GM21619 (cell line): ENCODE measurements at regions not wholly inside any gene's neighbourhood (a gene's known extent, or its start where the extent isn't known, plus 50 kb on each side); places are given as distances from the start of the nearest gene placed in this dataset.

Experiments
- ATAC-seq: cut with Tn5 transposase; IDR thresholded peaks from one replicate; pipeline ENCODE4 v1.9.1; 2021; ENCODE audit not compliant: unreplicated experiment

DNA sequence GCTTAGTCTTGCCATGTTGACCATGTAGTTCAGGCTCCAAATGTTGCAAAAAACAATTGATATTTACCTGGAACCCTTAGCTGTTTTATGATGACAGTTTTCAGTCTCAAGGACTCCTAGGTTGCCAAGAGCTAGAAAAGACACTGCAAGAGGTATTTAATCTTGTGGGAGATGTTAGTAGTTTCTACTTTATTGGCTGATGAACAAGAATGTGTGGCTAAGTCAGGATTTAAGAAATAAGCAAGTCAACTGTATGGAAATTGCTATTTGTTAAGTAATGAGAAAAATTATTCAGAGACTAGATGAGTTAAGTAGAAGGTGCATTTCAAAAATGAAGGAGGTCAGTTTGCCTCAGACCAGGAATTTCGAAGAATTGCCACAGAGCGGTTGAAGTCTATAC is 639.7 kb upstream of the USP24 start:
- no peak for ATAC-seq

DNA sequence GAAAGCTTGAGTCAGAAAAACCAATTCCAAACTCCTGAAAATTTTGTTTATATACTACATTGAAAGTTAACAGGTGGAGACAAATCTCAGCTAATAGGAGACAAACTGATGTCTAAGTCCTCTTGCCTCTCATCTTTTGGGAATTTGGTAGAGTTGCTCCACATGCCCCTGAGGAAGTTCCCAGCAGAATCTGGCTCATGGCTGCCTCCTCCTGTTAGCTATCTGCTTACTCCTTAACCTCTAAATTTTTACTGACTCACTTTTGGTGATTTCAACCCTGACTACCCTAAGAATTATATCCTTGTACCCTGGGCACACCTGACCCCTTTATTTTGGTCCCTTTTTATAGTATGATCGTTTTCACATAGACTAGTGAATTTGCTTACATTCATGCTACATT is 633.7 kb upstream of the USP24 start:
- no peak for ATAC-seq

DNA sequence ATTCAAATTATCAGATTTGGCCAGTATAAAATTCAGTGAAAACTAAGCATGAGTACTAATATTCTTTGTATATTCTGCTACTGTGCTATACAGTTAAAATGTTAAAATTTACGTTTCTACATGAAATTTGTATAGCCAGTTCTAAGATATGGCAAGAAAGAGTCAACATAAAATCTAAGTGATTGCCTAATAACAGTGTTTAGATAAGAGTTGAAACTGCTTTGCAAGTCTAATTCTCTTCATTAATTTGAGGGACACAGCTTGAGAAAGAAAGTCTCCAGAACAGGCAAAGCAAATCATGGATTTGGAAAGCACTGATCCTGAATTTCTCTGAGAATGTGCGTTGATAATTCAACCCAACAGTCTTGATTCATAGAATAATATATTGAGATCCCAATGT is 630.9 kb upstream of the USP24 start:
- ATAC-seq: no peak

DNA sequence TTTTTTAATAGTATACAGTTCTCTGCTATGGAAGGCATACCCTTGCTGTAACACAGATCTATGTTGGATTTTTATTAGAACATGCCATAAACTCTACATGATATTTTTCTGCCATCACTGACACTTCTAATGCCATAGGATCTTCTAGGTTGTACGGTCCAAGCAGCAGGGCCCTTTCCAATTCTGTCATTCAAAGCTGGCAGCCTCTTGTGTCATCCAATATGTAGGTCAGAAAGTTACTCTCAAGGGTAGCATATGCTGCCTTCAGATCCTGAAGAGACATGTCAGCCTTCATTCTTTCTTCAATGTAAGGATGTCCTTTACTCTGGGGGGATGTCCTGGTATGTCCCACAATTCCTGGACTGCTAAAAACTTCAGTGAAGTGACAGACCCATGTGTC is 629.2 kb upstream of the USP24 start:
- ATAC-seq: no peak

DNA sequence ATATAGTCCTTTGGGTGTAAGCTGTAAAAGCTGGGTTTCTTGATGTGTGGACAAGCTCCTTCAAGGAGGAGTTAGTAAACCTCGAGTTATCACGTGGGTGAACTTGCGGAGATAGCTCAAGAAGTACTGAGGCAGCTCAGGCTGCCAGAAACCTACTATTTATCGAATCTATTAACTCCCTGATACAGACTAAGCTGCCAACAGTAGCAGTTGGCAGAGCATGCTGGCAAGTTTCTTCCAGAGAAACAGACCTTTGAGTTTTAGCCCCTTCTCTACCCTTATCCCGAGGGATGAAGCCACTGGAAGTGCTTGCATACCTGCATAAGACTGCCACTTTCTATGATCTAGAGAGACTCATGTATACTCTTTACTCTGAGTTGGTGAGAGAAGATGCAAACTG is 624.5 kb upstream of the USP24 start:
- ATAC-seq: no peak

DNA sequence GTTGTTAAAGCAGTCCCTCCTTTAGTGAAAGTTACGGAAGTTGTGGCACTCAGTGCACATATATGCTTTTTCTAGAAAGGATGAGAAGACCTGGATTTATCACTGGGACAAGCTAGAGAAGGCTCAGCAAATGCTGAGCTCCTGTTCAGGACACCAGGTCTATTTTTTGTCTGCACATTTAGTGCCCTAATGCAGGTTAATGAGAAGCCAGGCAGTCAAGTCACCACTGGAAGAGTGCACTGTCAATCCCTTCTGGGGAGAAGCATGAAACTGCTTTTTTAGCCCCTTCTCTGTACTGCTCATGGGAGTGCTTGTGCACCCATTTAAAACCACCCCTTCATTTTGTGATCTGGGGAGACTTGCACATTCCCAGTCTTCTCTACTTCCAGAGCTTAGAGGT is 624.1 kb upstream of the USP24 start:
- no peak for ATAC-seq

DNA sequence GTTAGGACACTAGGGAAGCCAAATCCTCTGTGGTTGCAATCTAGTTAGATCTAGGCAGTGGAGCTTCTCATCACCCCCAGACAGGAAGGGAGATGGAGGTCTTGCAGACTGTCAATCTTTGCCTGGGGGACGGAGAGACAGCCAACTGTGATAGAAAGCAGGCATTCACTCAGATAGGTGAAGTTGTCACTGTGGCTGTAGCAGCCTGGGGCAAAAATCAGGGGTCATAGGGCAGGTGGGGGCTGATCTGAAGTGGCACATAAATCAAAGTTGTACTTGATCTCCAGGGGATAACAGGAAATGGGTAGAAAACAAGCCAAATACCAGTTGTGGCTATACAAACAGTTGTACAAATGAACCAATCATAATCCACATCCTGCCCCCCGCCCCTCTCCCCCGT is 620.9 kb upstream of the USP24 start:
- no peak for ATAC-seq

DNA sequence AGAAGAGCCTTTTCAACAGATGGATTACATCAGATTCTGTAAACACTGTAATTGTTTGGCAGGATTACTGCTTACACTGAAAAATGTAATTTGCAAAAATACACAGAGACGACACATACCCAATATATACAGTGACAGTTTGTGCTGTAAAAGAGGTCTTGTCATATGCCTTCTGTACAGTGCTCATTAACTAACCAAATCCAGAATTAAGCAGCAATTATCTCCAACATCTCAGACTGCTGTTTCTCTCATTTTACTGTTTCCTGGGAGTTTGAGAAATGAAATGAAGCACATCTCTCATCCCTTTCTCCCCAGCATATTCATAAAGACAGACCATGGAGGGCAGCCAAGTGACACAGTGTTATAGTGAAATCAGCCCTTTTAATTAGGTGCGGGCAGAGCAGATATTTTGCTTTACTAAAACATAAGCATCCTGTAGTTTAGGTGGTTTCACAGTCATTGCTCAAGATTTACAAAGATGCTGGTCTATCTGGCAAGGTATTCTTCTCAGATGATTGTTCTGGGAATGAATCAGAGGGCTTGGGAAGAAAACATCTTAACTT is 618.4 kb upstream of the USP24 start:
- ATAC-seq: no peak

DNA sequence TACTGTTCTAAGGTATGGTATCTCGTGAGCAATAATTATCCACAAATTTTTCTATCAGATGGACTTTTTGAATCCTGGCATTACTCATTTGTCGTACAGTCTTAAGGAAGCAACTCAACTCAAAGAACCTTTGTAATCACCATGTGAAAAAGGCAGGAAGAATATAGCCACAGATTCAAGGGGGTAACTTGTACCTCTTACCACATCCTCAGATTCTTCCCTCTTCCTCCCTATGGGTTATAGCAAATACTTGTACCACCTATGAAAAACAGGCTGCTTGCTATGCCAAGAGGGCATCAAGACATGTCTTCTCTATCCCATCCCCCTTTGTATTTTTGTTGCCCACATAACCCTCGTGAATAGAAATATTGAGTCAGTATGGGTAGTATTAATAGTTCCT is 616.6 kb upstream of the USP24 start:
- ATAC-seq: no peak

DNA sequence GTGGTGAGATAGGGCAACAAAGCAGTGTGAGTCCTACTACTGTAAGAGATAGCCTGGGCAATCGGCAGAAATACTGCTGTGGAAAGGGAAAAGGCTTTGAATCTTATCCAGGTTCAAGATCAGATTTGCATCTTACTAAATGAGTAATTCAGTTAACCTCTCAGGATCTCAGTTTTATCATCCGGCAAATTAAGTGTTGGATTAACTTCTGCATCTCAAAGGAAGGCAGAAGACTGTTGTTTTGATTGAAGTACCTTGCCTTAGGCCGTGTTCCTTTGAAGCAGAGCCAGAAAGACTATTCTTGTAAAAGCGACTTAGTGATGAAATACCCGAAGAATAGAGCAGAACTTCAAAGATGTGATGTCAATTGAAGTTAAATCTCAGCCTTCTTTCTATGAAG is 612.9 kb upstream of the USP24 start:
- ATAC-seq: no peak

DNA sequence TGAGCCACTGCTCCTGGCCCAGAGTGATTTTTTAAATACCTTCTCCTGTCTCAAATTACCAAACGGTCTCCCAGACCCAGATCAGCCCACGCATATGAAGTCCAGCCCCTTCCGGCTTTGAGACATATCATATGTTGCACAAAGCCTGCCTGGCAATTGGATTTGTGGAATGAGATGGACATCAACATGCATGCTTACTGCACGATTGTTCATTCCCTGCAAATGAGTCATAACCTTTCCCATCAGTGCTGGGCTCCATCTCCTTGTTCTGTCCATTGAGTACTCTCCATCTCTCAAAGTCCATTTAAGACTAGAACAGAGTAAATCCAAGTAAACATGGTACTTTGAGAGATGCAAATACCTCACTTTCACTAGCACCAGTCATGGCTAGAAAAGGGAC is 612.2 kb upstream of the USP24 start:
- no peak for ATAC-seq

DNA sequence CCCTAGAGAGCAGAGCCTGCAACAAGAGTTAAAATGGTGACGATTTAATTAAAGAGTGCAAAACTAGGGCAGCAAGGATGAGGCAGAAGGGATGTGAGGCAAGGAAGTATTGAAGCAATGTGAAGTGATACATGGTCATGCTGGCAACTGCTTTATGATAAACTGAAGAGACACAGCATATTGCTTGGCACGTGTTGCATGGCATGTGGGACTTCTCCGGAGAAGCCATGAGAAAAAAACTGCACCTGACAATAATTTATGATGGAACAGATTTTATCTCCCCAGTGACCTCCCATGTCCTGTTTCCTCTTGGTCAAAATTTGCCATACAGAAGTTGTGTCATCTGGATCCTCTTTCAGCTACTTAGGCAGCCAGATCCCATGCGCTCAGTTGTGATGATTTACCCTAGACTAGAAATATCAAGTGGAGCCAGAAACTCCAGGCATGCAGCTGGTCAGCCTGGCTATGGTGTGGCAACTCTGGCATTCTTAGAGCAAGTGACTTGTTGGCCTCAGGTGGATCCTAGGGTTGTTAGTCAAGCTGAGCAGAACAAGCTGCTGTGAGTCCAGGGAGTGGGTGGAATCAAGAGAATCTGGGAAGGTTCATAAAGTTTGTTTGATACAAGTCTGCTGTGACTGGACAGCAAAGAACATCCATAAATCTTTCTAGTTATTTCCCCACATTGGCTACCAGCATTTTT is 611.4 kb upstream of the USP24 start:
- no peak for ATAC-seq

DNA sequence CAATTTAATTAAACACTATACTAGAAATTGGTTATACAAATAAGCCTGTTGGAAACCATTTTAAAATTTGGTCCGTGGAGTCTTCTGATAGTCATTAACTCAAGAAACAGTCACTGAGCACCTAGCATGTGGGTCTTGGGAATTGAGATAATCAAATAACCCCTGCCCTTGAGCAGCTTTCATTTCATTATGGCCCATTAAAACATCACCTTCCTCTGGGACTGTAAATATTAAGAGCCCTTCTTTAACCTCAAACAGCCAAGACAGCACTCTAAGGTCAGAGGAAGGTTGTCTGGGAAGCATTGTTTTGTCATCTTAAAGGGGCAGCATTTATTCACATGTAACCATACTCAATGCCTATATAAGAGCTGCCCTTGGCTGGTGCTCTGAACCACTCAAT is 610.3 kb upstream of the USP24 start:
- ATAC-seq: no peak

DNA sequence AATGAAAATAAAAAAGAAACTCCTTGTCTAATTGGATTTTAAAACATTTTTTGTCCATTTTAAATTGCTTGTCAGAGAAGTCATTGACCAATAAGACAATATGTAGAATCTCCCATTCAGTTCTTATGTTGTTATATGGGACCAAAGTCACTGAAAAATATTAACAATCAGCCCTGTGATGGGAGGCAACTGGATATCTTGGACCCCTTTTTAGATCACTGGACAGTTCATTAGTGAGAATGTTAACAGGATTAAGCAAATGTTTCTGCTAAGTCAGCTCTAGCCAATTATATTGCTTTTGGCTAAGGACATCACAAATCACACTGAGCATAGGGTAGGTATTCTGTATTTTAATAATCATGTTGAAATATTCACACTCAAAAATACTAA is 609.1 kb upstream of the USP24 start:
- ATAC-seq: no peak

DNA sequence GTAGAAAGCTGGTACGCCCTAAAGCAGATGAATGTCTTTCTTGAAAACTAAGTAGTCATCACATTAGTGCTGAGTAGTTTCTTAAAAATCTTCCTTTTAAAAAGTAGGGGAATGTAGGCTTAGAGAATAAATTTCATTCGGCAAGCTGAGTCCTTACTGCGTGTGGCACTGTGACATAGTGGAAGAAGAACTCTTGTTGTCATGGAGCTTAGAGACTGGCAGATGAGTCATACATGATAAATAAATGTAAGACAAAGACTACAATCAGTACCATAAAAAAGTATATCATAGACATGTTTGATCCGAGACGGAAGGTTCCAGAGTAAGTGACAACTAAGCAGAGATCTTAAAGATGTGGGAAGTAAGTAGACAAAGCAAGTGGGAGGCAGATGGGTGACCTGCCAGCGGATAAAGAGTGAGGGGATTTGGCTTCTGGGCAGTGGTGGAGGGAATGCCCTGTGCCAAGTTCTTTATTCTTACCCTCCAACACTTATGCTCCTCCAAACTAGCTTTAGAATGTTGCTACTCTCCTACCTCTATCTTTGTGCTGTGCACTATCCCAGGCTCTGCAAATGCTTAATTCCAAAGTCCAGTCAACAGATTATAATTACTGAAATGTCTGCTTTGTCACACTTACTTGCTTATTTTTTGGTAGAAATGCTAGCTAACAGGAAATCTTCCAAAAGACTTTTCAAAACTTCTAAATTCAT is 608.5 kb upstream of the USP24 start:
- no peak for ATAC-seq

DNA sequence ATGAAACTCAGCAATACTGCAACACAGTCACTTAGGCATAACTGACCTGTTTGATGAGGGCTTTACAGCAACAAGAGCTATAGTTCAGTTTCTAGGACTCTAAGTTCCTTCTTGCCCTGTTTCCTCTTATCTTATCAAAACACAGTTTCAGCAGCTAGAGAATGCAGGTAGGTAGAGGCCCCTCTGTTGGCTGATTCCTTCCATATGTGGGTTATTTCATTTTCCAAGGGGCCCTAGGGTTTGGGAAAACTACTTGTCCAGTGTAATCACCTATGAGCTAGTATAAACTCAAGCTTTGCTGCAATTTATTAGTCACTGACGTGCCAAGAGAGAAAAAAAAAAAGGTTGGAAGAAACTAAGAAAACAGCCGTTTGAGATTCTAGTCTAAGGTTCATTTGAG is 607.7 kb upstream of the USP24 start:
- no peak for ATAC-seq

DNA sequence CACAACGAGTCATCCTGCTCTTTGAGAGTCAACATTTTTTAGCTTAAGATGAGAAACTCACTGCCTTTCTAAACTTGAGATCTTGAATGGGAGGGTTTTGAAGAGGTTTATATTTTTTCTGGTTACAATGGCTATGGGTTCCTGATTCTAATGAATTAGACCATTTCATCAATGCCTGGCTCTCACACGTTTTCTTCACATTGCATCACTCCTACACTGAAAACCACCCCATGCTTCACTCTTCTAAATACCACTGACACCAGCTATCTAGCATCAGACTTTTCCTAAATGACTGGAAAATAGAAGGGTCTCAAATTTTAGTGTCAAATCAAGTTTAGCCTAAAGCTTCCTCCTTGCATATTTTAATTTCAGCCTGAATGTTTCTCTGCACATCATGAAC is 606.1 kb upstream of the USP24 start:
- no peak for ATAC-seq

DNA sequence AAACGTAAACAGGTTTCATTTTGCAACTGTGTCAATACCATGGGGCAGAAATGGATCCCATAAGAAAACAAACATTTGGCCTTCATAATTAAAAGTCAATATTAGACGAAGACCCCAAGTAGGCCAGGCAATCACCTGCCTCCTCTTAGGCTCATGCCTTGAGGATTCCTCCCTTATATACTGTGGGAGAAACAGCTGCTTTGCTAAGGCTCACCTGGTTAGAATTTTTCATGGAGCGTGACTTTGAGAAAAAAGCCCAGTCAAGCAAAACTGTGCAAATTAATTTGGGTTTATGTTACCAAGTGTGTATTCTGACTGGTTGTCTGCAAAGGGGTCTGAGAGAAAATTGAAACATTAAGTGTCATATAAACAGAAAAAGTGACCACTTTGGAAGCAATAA is 605.3 kb upstream of the USP24 start:
- ATAC-seq: no peak

DNA sequence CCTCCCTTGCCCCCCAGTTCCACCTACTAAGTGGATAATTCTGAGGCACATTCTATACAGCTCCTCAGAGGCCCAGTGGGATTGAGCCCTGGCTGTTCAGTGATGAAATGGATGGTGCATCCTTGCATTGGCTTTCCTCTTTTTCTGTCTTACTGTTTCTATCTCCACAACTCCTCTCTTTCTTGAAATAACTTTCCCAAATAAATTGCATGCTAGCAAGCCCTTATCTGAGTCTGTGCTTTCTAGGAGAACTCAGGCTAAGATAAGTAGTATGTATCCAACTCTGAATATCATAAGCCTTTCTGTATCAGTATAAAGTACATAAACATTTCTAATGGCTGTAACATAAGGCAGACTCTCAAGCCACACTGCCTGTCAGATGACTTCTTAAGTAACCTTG is 603.8 kb upstream of the USP24 start:
- ATAC-seq: no peak

DNA sequence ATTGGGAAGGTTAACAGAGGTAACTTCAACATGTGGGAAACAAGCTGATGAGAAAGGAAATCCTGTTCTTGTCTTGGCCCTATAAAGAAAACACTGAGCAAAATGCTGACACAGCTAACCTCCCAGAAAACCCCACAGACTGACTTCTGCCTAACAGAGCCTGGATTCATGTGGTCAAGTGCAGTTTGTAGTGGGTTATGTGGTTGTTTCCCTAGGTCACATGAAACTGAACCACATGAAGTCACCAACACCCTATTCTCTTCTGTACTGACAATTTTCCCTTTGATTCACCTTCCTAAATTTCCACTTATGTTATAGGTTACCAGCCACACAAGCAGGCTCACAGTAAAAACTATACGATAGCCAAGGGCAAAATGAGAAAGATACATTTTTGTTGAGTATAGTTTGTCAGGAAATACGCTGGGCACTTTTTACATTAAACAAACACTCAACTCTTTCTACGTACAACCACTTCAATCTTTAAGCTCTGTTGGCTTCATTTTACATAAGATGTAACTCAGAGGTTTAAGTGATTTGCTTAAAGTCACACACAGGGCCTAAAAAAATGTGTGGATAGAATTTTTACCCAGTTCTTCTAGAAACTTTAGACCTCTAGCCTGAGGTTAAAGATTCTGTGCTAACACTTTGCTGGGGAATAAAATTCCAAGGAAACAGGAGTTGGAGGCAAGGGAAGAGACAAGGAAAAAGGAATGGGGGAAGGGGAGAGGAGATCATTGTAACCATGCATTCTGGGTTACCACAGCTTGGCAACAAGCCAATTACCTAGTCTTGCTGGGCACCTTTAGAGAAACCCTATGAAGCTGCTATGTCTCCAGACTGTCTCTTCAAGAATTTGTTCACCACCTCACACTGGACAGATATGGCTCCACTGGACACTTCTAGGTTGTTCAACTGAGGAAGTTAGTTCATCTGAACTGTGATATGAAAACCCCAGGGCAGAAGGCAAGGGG is 601.6 kb upstream of the USP24 start:
- ATAC-seq: no peak

DNA sequence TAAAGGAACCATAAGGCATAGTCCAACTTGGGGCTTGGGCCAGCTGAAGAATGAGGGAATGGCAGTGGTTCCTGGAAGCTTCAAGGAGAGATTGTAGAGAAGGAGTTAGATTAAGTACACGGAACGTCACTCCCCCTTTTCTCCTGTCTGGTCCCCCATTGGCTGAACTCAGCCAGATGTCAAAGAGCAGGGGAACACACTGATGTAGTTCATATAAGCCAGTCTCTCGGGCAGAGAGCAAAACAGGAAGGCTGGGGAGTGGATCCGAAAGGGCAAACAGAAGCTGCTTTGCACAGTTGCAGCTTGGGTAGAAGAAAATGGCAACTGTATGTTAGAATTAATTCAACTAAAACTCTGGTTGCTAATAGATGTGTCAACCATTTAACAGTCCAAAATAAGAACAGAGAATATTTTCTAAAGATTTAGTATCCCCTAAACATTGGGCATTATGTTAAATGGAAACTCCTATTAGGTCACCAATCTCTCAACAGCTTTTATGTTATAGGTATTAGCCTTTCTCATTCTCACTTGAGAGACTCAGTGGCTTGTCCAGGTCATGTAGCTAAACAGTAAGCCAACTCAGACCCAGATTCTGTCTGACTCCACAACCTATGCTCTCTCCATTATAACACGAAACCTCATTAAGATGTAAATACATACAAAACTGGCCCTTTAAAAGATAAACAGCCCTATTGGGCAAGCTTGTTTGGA is 600.7 kb upstream of the USP24 start:
- ATAC-seq: no peak
